ENCODE measurements at regions not wholly inside any gene's neighbourhood (a gene's known extent, or its start where the extent isn't known, plus 50 kb on each side); places are given as distances from the start of the nearest gene placed in this dataset.

DNA sequence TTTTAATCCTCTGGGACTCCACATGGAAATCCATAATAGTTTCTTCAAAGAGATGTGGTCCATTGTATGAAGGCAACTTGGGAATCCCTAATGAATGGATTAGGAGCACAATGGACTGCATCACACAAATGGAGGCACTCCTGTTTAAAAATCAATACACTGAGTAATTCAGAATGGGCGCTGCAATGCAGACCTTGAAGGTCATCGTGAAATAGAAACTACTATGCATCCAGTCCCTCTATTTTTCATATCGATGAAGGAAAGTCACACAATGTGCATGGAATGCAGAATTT, 98.8 kb upstream of the EGFL6 start:
- TF ChIP-seq, protein P1, sequence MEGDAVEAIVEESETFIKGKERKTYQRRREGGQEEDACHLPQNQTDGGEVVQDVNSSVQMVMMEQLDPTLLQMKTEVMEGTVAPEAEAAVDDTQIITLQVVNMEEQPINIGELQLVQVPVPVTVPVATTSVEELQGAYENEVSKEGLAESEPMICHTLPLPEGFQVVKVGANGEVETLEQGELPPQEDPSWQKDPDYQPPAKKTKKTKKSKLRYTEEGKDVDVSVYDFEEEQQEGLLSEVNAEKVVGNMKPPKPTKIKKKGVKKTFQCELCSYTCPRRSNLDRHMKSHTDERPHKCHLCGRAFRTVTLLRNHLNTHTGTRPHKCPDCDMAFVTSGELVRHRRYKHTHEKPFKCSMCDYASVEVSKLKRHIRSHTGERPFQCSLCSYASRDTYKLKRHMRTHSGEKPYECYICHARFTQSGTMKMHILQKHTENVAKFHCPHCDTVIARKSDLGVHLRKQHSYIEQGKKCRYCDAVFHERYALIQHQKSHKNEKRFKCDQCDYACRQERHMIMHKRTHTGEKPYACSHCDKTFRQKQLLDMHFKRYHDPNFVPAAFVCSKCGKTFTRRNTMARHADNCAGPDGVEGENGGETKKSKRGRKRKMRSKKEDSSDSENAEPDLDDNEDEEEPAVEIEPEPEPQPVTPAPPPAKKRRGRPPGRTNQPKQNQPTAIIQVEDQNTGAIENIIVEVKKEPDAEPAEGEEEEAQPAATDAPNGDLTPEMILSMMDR (optimal IDR thresholded peaks at IDR 0.05 in 1 of 3, IDR thresholded peaks at IDR 0.05 in 1 of 3, conservative IDR thresholded peaks at IDR 0.05 in 1 of 3; ENCODE audit: extremely low read depth in 1 of 3, insufficient read depth in 2 of 3, low read length in 3 of 3), result no peak
- no peak for TF ChIP-seq EZH2 (IDR thresholded peaks at IDR 0.05; ENCODE audit: low read length)

Data from keratinocyte (primary cell).